Smooth muscle cell (in vitro differentiated cells): ENCODE measurements at regions not wholly inside any gene's neighbourhood (a gene's known extent, or its start where the extent isn't known, plus 50 kb on each side); places are given as distances from the start of the nearest gene placed in this dataset.

Experiments used
- DNase-seq: peaks from one replicate; lab custom pipeline; 2025; ENCODE audit not compliant: unreplicated experiment; lab: John Stamatoyannopoulos, UW
- H2AFZ ChIP-seq: fragments of 200-600 bp; sonication (generic); 2 replicates; pipeline ENCODE4 v1.6.0; 2016; ENCODE audit warnings: antibody characterized with exemption, low read depth, mild to moderate bottlenecking
- H3F3A ChIP-seq: fragments of 200-600 bp; sonication (generic); 2 replicates; pipeline ENCODE4 v1.6.0; 2017; ENCODE audit warnings: antibody characterized with exemption, low read depth
- H3K27ac ChIP-seq: fragments of 200-600 bp; sonication (generic); 2 replicates; pipeline ENCODE4 v1.5.1; 2016; ENCODE audit warnings: low read depth, mild to moderate bottlenecking
- H3K27me3 ChIP-seq: fragments of 200-600 bp; sonication (generic); 2 replicates; pipeline ENCODE4 v1.6.1; 2016; ENCODE audit warnings: low read depth, mild to moderate bottlenecking
- H3K36me3 ChIP-seq: fragments of 200-600 bp; sonication (generic); 2 replicates; pipeline ENCODE4 v1.5.1; 2016; ENCODE audit warnings: low read depth
- H3K4me1 ChIP-seq: fragments of 200-600 bp; sonication (generic); 2 replicates; pipeline ENCODE4 v1.5.1; 2016; ENCODE audit warnings: low read depth
- H3K4me2 ChIP-seq: fragments of 200-600 bp; sonication (generic); 2 replicates; pipeline ENCODE4 v1.6.0; 2016; ENCODE audit warnings: mild to moderate bottlenecking
- H3K4me3 ChIP-seq: fragments of 200-600 bp; sonication (generic); 2 replicates; pipeline ENCODE4 v1.5.1; 2016; ENCODE audit warnings: mild to moderate bottlenecking
- H3K79me2 ChIP-seq: fragments of 200-600 bp; sonication (generic); 2 replicates; pipeline ENCODE4 v1.6.0; 2016; ENCODE audit warnings: low read depth, mild to moderate bottlenecking
- H3K9ac ChIP-seq: fragments of 200-600 bp; sonication (generic); 2 replicates; pipeline ENCODE4 v1.6.0; 2016; ENCODE audit warnings: low read depth
- H3K9me3 ChIP-seq: fragments of 200-600 bp; sonication (generic); replicated peaks from 2 replicates; pipeline ENCODE4 v1.5.1; 2016; ENCODE audit warnings: low read depth
- H4K20me1 ChIP-seq: fragments of 200-600 bp; sonication (generic); 2 replicates; pipeline ENCODE4 v1.6.0; 2016; ENCODE audit warnings: low read depth
- whole genome bisulfite sequencing: methylation state at CpG from one replicate; pipeline ENCODE4 v1.1.7; 2016; ENCODE audit warnings: low lambda C conversion rate; 5-methylcytosine and 5-hydroxymethylcytosine counted together
- TF ChIP-seq, protein P1 (sequence below): fragments of 200-600 bp; sonication (generic); IDR thresholded peaks from 2 replicates; pipeline ENCODE4 v1.5.1; 2017; ENCODE audit warnings: borderline replicate concordance, mild to moderate bottlenecking, antibody characterized with exemption; ENCODE audit not compliant: insufficient read depth, poor library complexity, severe bottlenecking

DNA sequence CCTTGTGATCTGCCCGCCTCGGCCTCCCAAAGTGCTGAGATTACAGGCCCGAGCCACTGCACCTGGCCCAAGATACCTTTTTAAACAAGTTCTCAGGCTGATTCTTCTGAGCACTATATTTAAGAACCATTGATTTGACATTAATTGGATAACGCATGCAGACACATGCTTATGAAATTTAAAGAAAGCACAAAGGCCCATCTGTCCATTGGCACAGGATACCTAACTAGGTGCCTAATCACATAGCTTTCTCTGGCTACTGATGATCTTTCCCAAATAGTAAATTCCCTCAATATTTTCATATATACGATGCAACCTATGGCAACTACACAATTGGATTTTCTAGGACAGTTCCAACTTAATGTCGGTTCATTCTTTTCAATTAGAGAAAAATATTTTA, 62.5 kb upstream of the STAM2 start:
- H3K9me3 ChIP-seq = no peaks in the 10 kb centered on the region
- TF ChIP-seq, protein P1, sequence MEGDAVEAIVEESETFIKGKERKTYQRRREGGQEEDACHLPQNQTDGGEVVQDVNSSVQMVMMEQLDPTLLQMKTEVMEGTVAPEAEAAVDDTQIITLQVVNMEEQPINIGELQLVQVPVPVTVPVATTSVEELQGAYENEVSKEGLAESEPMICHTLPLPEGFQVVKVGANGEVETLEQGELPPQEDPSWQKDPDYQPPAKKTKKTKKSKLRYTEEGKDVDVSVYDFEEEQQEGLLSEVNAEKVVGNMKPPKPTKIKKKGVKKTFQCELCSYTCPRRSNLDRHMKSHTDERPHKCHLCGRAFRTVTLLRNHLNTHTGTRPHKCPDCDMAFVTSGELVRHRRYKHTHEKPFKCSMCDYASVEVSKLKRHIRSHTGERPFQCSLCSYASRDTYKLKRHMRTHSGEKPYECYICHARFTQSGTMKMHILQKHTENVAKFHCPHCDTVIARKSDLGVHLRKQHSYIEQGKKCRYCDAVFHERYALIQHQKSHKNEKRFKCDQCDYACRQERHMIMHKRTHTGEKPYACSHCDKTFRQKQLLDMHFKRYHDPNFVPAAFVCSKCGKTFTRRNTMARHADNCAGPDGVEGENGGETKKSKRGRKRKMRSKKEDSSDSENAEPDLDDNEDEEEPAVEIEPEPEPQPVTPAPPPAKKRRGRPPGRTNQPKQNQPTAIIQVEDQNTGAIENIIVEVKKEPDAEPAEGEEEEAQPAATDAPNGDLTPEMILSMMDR = no peak
- no peaks in the 10 kb centered on the region for H3K79me2 ChIP-seq
- no peak for DNase-seq
- no peak overlapping the region for H3K27ac ChIP-seq
- H3K4me2 ChIP-seq = no peak overlapping the region
- H3K27me3 ChIP-seq = no peaks in the 10 kb centered on the region
- no peak overlapping the region for H3K4me3 ChIP-seq
- H3F3A ChIP-seq = no peaks in the 10 kb centered on the region
- H3K9ac ChIP-seq = no peak overlapping the region
- 98% methylated on average over 6 of the region's 6 CpGs for WGBS
- H3K4me1 ChIP-seq = peaks cover 1% of the 10 kb centered on the region
- H3K36me3 ChIP-seq = no peaks in the 10 kb centered on the region
- H2AFZ ChIP-seq = no peak overlapping the region
- no peaks in the 10 kb centered on the region for H4K20me1 ChIP-seq

- Histone ChIP-seq H4K20me1 (no peaks in the 10 kb centered on the region), H3K9me3 (no peaks in the 10 kb centered on the region), H3K4me1 (peaks cover 12% of the 10 kb centered on the region), H2AFZ (no peak overlapping the region), H3K4me2 (no peak overlapping the region), H3K4me3 (no peak overlapping the region), H3K9ac (no peak overlapping the region), H3K79me2 (no peaks in the 10 kb centered on the region), H3K36me3 (no peaks in the 10 kb centered on the region), H3K27me3 (no peaks in the 10 kb centered on the region), H3K27ac (no peak overlapping the region), H3F3A (no peaks in the 10 kb centered on the region)
- TF ChIP-seq, protein P1 = no peak
- 47% methylated on average over 2 of the region's 2 CpGs for WGBS
- DNase-seq = no peak
Measured at GRCh38 chr2:152240559-152241231, 65.1 kb upstream of the STAM2 start.

DNA sequence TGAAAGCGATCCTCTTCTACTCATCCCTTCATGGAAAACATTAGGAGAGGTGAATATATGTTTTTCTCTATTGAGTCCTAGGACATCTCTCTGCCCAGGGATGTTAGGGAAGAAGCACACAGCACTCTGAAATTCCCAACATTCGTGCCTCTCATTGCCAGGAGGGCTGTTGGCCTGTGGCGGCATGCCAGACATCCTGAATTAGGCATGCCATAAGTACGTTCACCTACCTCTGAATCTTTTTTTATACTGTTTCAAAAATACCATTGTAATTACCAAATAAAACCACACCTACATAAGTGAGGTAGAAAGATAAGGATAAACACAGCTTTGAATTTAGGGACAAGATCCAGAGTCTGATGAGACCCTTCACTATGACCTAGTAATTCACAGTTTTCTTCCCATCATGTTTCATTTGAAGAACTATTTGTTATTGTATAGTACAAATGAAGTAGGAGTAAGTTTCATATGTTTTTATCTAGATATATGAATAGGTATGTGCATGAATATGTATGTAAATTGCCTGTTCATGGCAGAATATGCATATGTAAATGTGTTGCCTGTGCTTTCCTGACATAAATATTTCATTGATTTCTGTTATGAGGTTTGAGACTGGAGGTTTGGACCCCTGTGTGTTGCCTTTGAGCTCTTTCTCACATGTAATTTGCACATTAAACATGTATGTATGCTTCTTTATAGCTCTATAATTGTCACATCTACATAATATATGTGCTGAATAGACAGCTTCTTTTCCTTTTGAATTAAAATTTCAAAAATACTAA, 66.6 kb upstream of the STAM2 start:
- Histone ChIP-seq H3K4me2 (no peak overlapping the region), H3F3A (no peaks in the 10 kb centered on the region), H3K36me3 (no peaks in the 10 kb centered on the region), H3K27ac (no peak overlapping the region), H4K20me1 (no peaks in the 10 kb centered on the region), H3K4me3 (no peak overlapping the region), H3K9ac (no peak overlapping the region), H3K9me3 (no peaks in the 10 kb centered on the region), H3K4me1 (peaks cover 12% of the 10 kb centered on the region), H2AFZ (no peak overlapping the region), H3K79me2 (no peaks in the 10 kb centered on the region), H3K27me3 (no peaks in the 10 kb centered on the region)
- TF ChIP-seq, protein P1 = no peak
- no peak for DNase-seq
- 92% methylated on average over 4 of the region's 4 CpGs for WGBS
